ENCODE measurements at regions not wholly inside any gene's neighbourhood (a gene's known extent, or its start where the extent isn't known, plus 50 kb on each side); places are given as distances from the start of the nearest gene placed in this dataset.

DNA sequence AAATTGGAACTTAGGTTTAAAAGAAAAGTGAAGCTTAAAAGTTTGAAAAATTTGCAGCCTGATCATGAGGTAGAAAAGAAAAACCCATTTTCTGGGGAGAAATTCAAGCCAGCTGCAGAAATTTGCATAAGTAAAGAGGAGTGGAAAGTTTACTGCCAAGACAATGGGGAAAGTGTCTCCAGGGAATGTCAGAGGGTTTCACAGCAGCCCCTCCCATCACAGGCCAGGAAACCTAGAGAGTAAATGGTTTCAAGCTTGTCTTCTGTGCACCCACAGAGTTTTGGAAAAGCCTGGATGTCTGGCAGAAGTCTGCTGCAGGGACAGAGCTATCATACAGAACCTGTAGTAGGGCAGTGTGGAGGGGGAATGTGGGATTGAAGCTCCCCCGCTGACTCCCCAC is 254.0 kb upstream of the FSIP2 start:
- no peak for FAIRE-seq
- no peak overlapping the region for H3K4me2 ChIP-seq (ENCODE audit: low read length)
- Mint-ChIP-seq H3K27me3 (ENCODE audit: low read depth, unreplicated experiment) (no peaks in the 10 kb centered on the region), H3K4me1 (ENCODE audit: low read depth, unreplicated experiment) (no peaks in the 10 kb centered on the region), H3K27ac (ENCODE audit: unreplicated experiment) (no peak overlapping the region), H3K9me3 (ENCODE audit: unreplicated experiment) (peaks cover 2% of the 10 kb centered on the region), H3K36me3 (ENCODE audit: low read depth, unreplicated experiment) (no peaks in the 10 kb centered on the region), H3K4me3 (ENCODE audit: unreplicated experiment) (no peak overlapping the region)
- H3K79me2 ChIP-seq (ENCODE audit: insufficient read depth, low read length), result no peaks in the 10 kb centered on the region
- H4K20me1 ChIP-seq (ENCODE audit: insufficient read depth, low read length), result no peaks in the 10 kb centered on the region
- no peak overlapping the region for H3K9ac ChIP-seq (ENCODE audit: low read length)
- no peak overlapping the region for H3K27ac ChIP-seq (ENCODE audit: low read depth, low read length)
- H3K27me3 ChIP-seq (ENCODE audit: insufficient read depth, low read length), result no peaks in the 10 kb centered on the region
- no peak for DNase-seq (ENCODE audit: low read depth)
- TF ChIP-seq, protein P1, sequence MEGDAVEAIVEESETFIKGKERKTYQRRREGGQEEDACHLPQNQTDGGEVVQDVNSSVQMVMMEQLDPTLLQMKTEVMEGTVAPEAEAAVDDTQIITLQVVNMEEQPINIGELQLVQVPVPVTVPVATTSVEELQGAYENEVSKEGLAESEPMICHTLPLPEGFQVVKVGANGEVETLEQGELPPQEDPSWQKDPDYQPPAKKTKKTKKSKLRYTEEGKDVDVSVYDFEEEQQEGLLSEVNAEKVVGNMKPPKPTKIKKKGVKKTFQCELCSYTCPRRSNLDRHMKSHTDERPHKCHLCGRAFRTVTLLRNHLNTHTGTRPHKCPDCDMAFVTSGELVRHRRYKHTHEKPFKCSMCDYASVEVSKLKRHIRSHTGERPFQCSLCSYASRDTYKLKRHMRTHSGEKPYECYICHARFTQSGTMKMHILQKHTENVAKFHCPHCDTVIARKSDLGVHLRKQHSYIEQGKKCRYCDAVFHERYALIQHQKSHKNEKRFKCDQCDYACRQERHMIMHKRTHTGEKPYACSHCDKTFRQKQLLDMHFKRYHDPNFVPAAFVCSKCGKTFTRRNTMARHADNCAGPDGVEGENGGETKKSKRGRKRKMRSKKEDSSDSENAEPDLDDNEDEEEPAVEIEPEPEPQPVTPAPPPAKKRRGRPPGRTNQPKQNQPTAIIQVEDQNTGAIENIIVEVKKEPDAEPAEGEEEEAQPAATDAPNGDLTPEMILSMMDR (IDR thresholded peaks at IDR 0.05; ENCODE audit: insufficient read depth, low read depth, low read length), result no peak
- no peak for TF ChIP-seq EZH2 (IDR thresholded peaks at IDR 0.05; ENCODE audit: insufficient read depth, low read length)
- no peaks in the 10 kb centered on the region for H3K4me1 ChIP-seq (ENCODE audit: insufficient read depth, low read length)
- no peaks in the 10 kb centered on the region for H3K36me3 ChIP-seq (ENCODE audit: insufficient read depth, low read length)
- no peak overlapping the region for H2AFZ ChIP-seq (ENCODE audit: low read depth, low read length)
- H3K4me3 ChIP-seq (ENCODE audit: insufficient read depth, low read depth, low read length), result no peak overlapping the region
- no peaks in the 10 kb centered on the region for H3K9me3 ChIP-seq (ENCODE audit: insufficient read depth, low read depth, low read length)

DNA sequence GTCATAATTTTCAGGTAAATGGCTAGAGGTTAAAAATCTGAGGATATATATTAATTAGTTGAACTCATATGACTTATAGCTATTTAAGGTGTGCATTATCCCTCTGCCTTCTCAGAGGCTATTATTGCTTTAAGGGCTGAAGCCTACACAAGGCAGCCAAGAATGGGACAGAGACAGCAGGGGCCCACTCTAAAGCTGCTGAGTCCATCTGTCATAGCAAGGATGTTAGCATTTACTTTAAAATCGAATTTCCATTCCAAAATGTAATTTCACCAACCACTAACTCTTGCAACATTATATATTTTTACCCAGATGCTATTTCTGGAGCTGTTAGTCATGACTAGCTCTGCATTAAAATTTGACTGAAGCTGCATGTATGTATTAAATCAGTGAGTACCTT is 236.3 kb upstream of the FSIP2 start:
- Mint-ChIP-seq H3K27ac (ENCODE audit: unreplicated experiment) (no peak overlapping the region), H3K9me3 (ENCODE audit: unreplicated experiment) (peaks cover 3% of the 10 kb centered on the region), H3K36me3 (ENCODE audit: low read depth, unreplicated experiment) (no peaks in the 10 kb centered on the region)

DNA sequence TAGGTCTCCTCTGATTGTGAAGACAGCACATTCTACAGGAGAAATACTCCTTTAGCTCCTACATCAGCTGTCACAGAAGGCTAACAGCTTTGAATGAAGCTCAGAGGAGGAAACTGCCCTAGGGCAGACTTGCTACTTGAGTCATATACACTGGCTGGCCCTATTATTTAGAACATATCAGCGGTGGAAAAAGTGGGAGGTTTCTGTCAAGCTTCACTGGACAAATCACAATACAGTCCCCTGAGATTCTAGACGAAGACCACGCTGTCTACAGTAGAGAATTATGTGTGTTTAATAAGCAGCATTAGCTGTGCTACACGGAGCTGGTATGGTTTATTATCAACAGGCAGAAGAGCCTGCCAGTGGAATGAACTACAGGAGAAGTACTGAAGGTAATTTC is 230.9 kb upstream of the FSIP2 start:
- Mint-ChIP-seq H3K4me3 (ENCODE audit: unreplicated experiment) (no peak overlapping the region), H3K4me1 (ENCODE audit: low read depth, unreplicated experiment) (no peaks in the 10 kb centered on the region), H3K36me3 (ENCODE audit: low read depth, unreplicated experiment) (no peaks in the 10 kb centered on the region), H3K27me3 (ENCODE audit: low read depth, unreplicated experiment) (no peaks in the 10 kb centered on the region), H3K27ac (ENCODE audit: unreplicated experiment) (no peak overlapping the region), H3K9me3 (ENCODE audit: unreplicated experiment) (peaks cover 14% of the 10 kb centered on the region)
- no peak for TF ChIP-seq EZH2 (IDR thresholded peaks at IDR 0.05; ENCODE audit: insufficient read depth, low read length)
- TF ChIP-seq, protein P1 (IDR thresholded peaks at IDR 0.05; ENCODE audit: insufficient read depth, low read depth, low read length), result no peak
- Histone ChIP-seq H4K20me1 (ENCODE audit: insufficient read depth, low read length) (no peaks in the 10 kb centered on the region), H3K4me2 (ENCODE audit: low read length) (no peak overlapping the region), H3K9me3 (ENCODE audit: insufficient read depth, low read depth, low read length) (peaks cover 3% of the 10 kb centered on the region), H3K27ac (ENCODE audit: low read depth, low read length) (no peak overlapping the region), H3K4me1 (ENCODE audit: insufficient read depth, low read length) (no peaks in the 10 kb centered on the region), H3K27me3 (ENCODE audit: insufficient read depth, low read length) (no peaks in the 10 kb centered on the region), H3K36me3 (ENCODE audit: insufficient read depth, low read length) (no peaks in the 10 kb centered on the region), H2AFZ (ENCODE audit: low read depth, low read length) (no peak overlapping the region), H3K9ac (ENCODE audit: low read length) (no peak overlapping the region), H3K4me3 (ENCODE audit: insufficient read depth, low read depth, low read length) (no peak overlapping the region), H3K79me2 (ENCODE audit: insufficient read depth, low read length) (no peaks in the 10 kb centered on the region)
- FAIRE-seq (no peak), DNase-seq (ENCODE audit: low read depth) (no peak)

More for the DNA sequence above, 236.3 kb upstream of the FSIP2 start:
- Histone ChIP-seq H4K20me1 (ENCODE audit: insufficient read depth, low read length) (no peaks in the 10 kb centered on the region), H3K9ac (ENCODE audit: low read length) (no peak overlapping the region), H3K9me3 (ENCODE audit: insufficient read depth, low read depth, low read length) (peaks cover 3% of the 10 kb centered on the region), H3K27ac (ENCODE audit: low read depth, low read length) (no peak overlapping the region), H3K4me3 (ENCODE audit: insufficient read depth, low read depth, low read length) (no peak overlapping the region), H3K79me2 (ENCODE audit: insufficient read depth, low read length) (no peaks in the 10 kb centered on the region), H3K4me1 (ENCODE audit: insufficient read depth, low read length) (no peaks in the 10 kb centered on the region), H3K27me3 (ENCODE audit: insufficient read depth, low read length) (no peaks in the 10 kb centered on the region), H3K36me3 (ENCODE audit: insufficient read depth, low read length) (no peaks in the 10 kb centered on the region), H2AFZ (ENCODE audit: low read depth, low read length) (no peak overlapping the region), H3K4me2 (ENCODE audit: low read length) (no peak overlapping the region)
- Mint-ChIP-seq H3K4me3 (ENCODE audit: unreplicated experiment) (no peak overlapping the region), H3K27me3 (ENCODE audit: low read depth, unreplicated experiment) (no peaks in the 10 kb centered on the region), H3K4me1 (ENCODE audit: low read depth, unreplicated experiment) (no peaks in the 10 kb centered on the region)
- TF ChIP-seq EZH2 (IDR thresholded peaks at IDR 0.05; ENCODE audit: insufficient read depth, low read length), result no peak
- TF ChIP-seq, protein P1 (IDR thresholded peaks at IDR 0.05; ENCODE audit: insufficient read depth, low read depth, low read length), result no peak
- FAIRE-seq, result no peak
- DNase-seq (ENCODE audit: low read depth), result no peak
